WTC11 (cell line): ENCODE measurements at regions not wholly inside any gene's neighbourhood (a gene's known extent, or its start where the extent isn't known, plus 50 kb on each side); places are given as distances from the start of the nearest gene placed in this dataset.

ENCODE experiments used
- ATAC-seq: fragments of 200-7000 bp; cut with Tn5 transposase; 2 replicates; pipeline ENCODE4 v1.10.0; 2021; ENCODE audit warnings: mild to moderate bottlenecking, moderate library complexity
- CTCF ChIA-PET: fragments of 300-600 bp; sonication (Branson Sonifier 250); formaldehyde crosslinking; loops from one replicate; lab custom pipeline; 2021; ENCODE audit warnings: antibody characterized with exemption; lab: Charles Lee
- POLR2A ChIA-PET: fragments of 350-600 bp; sonication (Branson Sonifier 250); formaldehyde crosslinking; loops from one replicate; lab custom pipeline; 2021; ENCODE audit warnings: antibody characterized with exemption; lab: Charles Lee
- DNase-seq: peaks from one replicate; pipeline ENCODE4 v3.0.0; 2021; ENCODE audit warnings: low spot score
- H3K27ac Mint-ChIP-seq: 2 replicates; pipeline ENCODE4 v1.8.0; 2021; ENCODE audit warnings: mixed read lengths
- H3K27me3 Mint-ChIP-seq: 2 replicates; pipeline ENCODE4 v1.8.0; 2021; ENCODE audit warnings: low read depth, mild to moderate bottlenecking, moderate library complexity, mixed read lengths
- H3K36me3 Mint-ChIP-seq: 2 replicates; pipeline ENCODE4 v1.8.0; 2021; ENCODE audit warnings: mixed read lengths
- H3K4me1 Mint-ChIP-seq: 2 replicates; pipeline ENCODE4 v1.8.0; 2022; ENCODE audit warnings: mixed read lengths
- H3K4me3 Mint-ChIP-seq: 2 replicates; pipeline ENCODE4 v1.8.0; 2021; ENCODE audit warnings: mild to moderate bottlenecking, moderate library complexity, mixed read lengths
- H3K9me3 Mint-ChIP-seq: 2 replicates; pipeline ENCODE4 v1.8.0; 2021; ENCODE audit warnings: mixed read lengths
- ATF1 ChIP-seq: sonication (generic); formaldehyde crosslinking; IDR thresholded peaks from 2 replicates; pipeline ENCODE4 v1.8.1; 2023; ENCODE audit warnings: mild to moderate bottlenecking, moderate library complexity, missing genetic modification reagents
- CREM ChIP-seq: sonication (generic); formaldehyde crosslinking; IDR thresholded peaks from 2 replicates; pipeline ENCODE4 v1.8.1; 2022; ENCODE audit warnings: mild to moderate bottlenecking, missing genetic modification reagents, moderate library complexity
- CTCF ChIP-seq: fragments of 200-600 bp; IDR thresholded peaks from 2 replicates; pipeline ENCODE4 v1.8.0; 2022; ENCODE audit warnings: antibody characterized with exemption
- ETV6 ChIP-seq: sonication (generic); formaldehyde crosslinking; IDR thresholded peaks from 2 replicates; pipeline ENCODE4 v1.8.1; 2022; ENCODE audit warnings: mild to moderate bottlenecking, missing genetic modification reagents
- FOXJ3 ChIP-seq: sonication (generic); formaldehyde crosslinking; IDR thresholded peaks from 2 replicates; pipeline ENCODE4 v1.9.0; 2021; ENCODE audit warnings: missing genetic modification reagents, mild to moderate bottlenecking, borderline replicate concordance
- GTF2I ChIP-seq: fragments of 250-450 bp; sonication (Bioruptor Pico); conservative IDR thresholded peaks from 2 replicates; pipeline ENCODE4 v1.4.0; 2021; ENCODE audit warnings: mild to moderate bottlenecking
- IRF1 ChIP-seq: sonication (generic); formaldehyde crosslinking; IDR thresholded peaks from 2 replicates; pipeline ENCODE4 v1.8.0; 2023; ENCODE audit warnings: missing genetic modification reagents
- JAZF1 ChIP-seq: fragments of 250-450 bp; sonication (Bioruptor Pico); IDR thresholded peaks from 2 replicates; pipeline ENCODE4 v1.9.0; 2021; ENCODE audit warnings: moderate library complexity, mild to moderate bottlenecking, inconsistent platforms
- KAT7 ChIP-seq: sonication (generic); formaldehyde crosslinking; IDR thresholded peaks from 2 replicates; pipeline ENCODE4 v1.8.1; 2023; ENCODE audit warnings: missing genetic modification reagents, mild to moderate bottlenecking, borderline replicate concordance
- MYBL2 ChIP-seq: sonication (generic); formaldehyde crosslinking; IDR thresholded peaks from 2 replicates; pipeline ENCODE4 v1.8.1; 2023; ENCODE audit warnings: mild to moderate bottlenecking, moderate library complexity, missing genetic modification reagents
- NFATC4 ChIP-seq: fragments of 250-450 bp; sonication (Bioruptor Pico); IDR thresholded peaks from 2 replicates; pipeline ENCODE4 v1.9.0; 2021; ENCODE audit warnings: mild to moderate bottlenecking
- NR3C1 ChIP-seq: sonication (generic); formaldehyde crosslinking; conservative IDR thresholded peaks from 2 replicates; pipeline ENCODE4 v1.8.1; 2023; ENCODE audit warnings: low read depth, mild to moderate bottlenecking, missing genetic modification reagents
- PREB ChIP-seq: sonication (generic); formaldehyde crosslinking; IDR thresholded peaks from 2 replicates; pipeline ENCODE4 v1.8.1; 2022; ENCODE audit warnings: mild to moderate bottlenecking, missing genetic modification reagents, moderate library complexity, borderline replicate concordance
- PRRX2 ChIP-seq: fragments of 250-450 bp; sonication (Bioruptor Pico); IDR thresholded peaks from 2 replicates; pipeline ENCODE4 v1.8.0; 2021; ENCODE audit warnings: mild to moderate bottlenecking
- RELA ChIP-seq: sonication (generic); formaldehyde crosslinking; IDR thresholded peaks from 2 replicates; pipeline ENCODE4 v1.8.1; 2022; ENCODE audit warnings: missing genetic modification reagents, mild to moderate bottlenecking, borderline replicate concordance
- ZMAT4 ChIP-seq: fragments of 250-450 bp; sonication (Bioruptor Pico); IDR thresholded peaks from 2 replicates; pipeline ENCODE4 v1.9.0; 2021; ENCODE audit warnings: mild to moderate bottlenecking
- ZNF138 ChIP-seq: sonication (generic); formaldehyde crosslinking; conservative IDR thresholded peaks from 2 replicates; pipeline ENCODE4 v1.8.1; 2022; ENCODE audit warnings: mild to moderate bottlenecking, moderate library complexity, missing genetic modification reagents
- ZNF317 ChIP-seq: sonication (generic); formaldehyde crosslinking; IDR thresholded peaks from 2 replicates; pipeline ENCODE4 v1.8.1; 2023; ENCODE audit warnings: low read depth, mild to moderate bottlenecking, moderate library complexity, missing genetic modification reagents, borderline replicate concordance
- TF ChIP-seq, protein P1 (sequence below): sonication (generic); formaldehyde crosslinking; IDR thresholded peaks from 2 replicates; pipeline ENCODE4 v1.8.1; 2022; ENCODE audit warnings: low read depth, mild to moderate bottlenecking, moderate library complexity, missing genetic modification reagents, borderline replicate concordance
- TF ChIP-seq, protein P2 (sequence below): sonication (generic); formaldehyde crosslinking; IDR thresholded peaks from 2 replicates; pipeline ENCODE4 v1.8.1; 2023; ENCODE audit warnings: mild to moderate bottlenecking, moderate library complexity, missing genetic modification reagents
- TF ChIP-seq, protein P3 (sequence below): sonication (generic); formaldehyde crosslinking; IDR thresholded peaks from 2 replicates; pipeline ENCODE4 v1.8.0; 2023; ENCODE audit warnings: missing genetic modification reagents, mild to moderate bottlenecking, borderline replicate concordance
- TF ChIP-seq, protein P4 (sequence below): sonication (generic); formaldehyde crosslinking; IDR thresholded peaks from 2 replicates; pipeline ENCODE4 v1.8.0; 2022; ENCODE audit warnings: mild to moderate bottlenecking, missing genetic modification reagents

DNA sequence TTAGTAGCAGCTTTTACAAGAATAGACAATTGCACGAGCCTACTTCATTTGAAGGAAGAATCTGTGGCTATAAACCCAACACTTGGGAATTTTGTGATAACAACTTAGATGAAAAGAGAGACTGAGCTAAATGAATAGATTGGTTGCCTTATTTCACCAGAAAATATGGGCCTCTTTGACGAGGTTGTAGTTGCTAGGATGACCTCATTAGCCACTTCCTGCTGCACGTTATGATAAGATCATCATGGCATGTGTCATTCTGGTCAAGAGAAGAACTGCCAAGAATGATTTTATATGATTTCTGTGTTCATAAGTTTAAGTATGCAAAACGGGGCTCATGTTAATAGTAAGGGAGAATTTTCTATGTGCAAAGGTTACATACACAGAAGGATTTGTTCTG lies 321.9 kb upstream of the GIMD1 start:
- no peak overlapping the region for H3K27ac Mint-ChIP-seq
- TF ChIP-seq, protein P1, sequence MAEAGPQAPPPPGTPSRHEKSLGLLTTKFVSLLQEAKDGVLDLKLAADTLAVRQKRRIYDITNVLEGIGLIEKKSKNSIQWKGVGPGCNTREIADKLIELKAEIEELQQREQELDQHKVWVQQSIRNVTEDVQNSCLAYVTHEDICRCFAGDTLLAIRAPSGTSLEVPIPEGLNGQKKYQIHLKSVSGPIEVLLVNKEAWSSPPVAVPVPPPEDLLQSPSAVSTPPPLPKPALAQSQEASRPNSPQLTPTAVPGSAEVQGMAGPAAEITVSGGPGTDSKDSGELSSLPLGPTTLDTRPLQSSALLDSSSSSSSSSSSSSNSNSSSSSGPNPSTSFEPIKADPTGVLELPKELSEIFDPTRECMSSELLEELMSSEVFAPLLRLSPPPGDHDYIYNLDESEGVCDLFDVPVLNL (CRISPR knock-in tag), result no peak
- TF ChIP-seq, protein P2, sequence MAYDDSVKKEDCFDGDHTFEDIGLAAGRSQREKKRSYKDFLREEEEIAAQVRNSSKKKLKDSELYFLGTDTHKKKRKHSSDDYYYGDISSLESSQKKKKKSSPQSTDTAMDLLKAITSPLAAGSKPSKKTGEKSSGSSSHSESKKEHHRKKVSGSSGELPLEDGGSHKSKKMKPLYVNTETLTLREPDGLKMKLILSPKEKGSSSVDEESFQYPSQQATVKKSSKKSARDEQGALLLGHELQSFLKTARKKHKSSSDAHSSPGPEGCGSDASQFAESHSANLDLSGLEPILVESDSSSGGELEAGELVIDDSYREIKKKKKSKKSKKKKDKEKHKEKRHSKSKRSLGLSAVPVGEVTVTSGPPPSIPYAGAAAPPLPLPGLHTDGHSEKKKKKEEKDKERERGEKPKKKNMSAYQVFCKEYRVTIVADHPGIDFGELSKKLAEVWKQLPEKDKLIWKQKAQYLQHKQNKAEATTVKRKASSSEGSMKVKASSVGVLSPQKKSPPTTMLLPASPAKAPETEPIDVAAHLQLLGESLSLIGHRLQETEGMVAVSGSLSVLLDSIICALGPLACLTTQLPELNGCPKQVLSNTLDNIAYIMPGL (CRISPR knock-in tag), result no peak
- TF ChIP-seq NR3C1 (CRISPR knock-in tag) (no peak), JAZF1 (CRISPR knock-in tag) (no peak), ETV6 (no peak), ATF1 (CRISPR knock-in tag) (no peak), NFATC4 (CRISPR knock-in tag) (no peak), GTF2I (CRISPR knock-in tag) (no peak), PRRX2 (no peak), FOXJ3 (CRISPR knock-in tag) (no peak), CTCF (no peak), ZNF317 (CRISPR knock-in tag) (no peak)
- TF ChIP-seq, all 79 proteins: peak for 0
- ChIA-PET POLR2A (no interaction called here), CTCF (interaction anchor here (1.0 kb wide), 1 partner anchor 321 kb away, joined by 3 read pairs; no protein-coding TSS in a partner anchor)
- no peak for ATAC-seq
- no peak for DNase-seq
- Mint-ChIP-seq H3K36me3 (no peaks in the 10 kb centered on the region), H3K9me3 (peaks cover 10% of the 10 kb centered on the region), H3K4me3 (no peak overlapping the region), H3K27me3 (no peaks in the 10 kb centered on the region), H3K4me1 (peaks cover 5% of the 10 kb centered on the region)

DNA sequence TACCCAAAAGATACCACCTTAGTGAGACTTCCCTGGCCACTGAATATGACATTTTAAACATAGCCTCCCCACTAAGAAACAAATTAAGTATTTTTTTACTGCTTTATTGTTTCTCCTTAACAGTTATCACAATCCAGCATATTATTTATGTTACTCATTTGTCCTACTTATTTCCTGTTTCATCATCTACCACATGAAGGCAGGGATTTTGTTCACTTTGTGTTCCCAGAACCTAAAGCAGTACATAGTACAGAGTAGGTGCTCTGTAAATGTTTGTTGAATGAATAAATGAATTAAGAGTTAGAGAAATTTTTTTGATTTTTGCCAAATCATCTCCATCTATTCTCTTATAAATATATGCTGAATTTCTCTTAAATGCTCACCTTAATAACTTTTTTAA lies 318.4 kb upstream of the GIMD1 start:
- Mint-ChIP-seq H3K27me3 (no peaks in the 10 kb centered on the region), H3K4me1 (peaks cover 5% of the 10 kb centered on the region), H3K4me3 (no peak overlapping the region), H3K9me3 (peaks cover 17% of the 10 kb centered on the region), H3K27ac (no peak overlapping the region), H3K36me3 (no peaks in the 10 kb centered on the region)
- ChIA-PET CTCF (no interaction called here), POLR2A (no interaction called here)
- DNase-seq (no peak), ATAC-seq (no peak)
- TF ChIP-seq, protein P3, sequence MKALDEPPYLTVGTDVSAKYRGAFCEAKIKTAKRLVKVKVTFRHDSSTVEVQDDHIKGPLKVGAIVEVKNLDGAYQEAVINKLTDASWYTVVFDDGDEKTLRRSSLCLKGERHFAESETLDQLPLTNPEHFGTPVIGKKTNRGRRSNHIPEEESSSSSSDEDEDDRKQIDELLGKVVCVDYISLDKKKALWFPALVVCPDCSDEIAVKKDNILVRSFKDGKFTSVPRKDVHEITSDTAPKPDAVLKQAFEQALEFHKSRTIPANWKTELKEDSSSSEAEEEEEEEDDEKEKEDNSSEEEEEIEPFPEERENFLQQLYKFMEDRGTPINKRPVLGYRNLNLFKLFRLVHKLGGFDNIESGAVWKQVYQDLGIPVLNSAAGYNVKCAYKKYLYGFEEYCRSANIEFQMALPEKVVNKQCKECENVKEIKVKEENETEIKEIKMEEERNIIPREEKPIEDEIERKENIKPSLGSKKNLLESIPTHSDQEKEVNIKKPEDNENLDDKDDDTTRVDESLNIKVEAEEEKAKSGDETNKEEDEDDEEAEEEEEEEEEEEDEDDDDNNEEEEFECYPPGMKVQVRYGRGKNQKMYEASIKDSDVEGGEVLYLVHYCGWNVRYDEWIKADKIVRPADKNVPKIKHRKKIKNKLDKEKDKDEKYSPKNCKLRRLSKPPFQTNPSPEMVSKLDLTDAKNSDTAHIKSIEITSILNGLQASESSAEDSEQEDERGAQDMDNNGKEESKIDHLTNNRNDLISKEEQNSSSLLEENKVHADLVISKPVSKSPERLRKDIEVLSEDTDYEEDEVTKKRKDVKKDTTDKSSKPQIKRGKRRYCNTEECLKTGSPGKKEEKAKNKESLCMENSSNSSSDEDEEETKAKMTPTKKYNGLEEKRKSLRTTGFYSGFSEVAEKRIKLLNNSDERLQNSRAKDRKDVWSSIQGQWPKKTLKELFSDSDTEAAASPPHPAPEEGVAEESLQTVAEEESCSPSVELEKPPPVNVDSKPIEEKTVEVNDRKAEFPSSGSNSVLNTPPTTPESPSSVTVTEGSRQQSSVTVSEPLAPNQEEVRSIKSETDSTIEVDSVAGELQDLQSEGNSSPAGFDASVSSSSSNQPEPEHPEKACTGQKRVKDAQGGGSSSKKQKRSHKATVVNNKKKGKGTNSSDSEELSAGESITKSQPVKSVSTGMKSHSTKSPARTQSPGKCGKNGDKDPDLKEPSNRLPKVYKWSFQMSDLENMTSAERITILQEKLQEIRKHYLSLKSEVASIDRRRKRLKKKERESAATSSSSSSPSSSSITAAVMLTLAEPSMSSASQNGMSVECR (CRISPR knock-in tag), result no peak
- no peak for TF ChIP-seq CREM (CRISPR knock-in tag)
- no peak for TF ChIP-seq IRF1 (CRISPR knock-in tag)
- TF ChIP-seq PREB (CRISPR knock-in tag), result no peak
- TF ChIP-seq NR3C1 (CRISPR knock-in tag), result no peak
- TF ChIP-seq RELA (CRISPR knock-in tag), result no peak
- no peak for TF ChIP-seq MYBL2 (CRISPR knock-in tag)
- TF ChIP-seq KAT7 (CRISPR knock-in tag), result no peak
- no peak for TF ChIP-seq ZNF138 (CRISPR knock-in tag)
- no peak for TF ChIP-seq ZMAT4 (CRISPR knock-in tag)
- TF ChIP-seq, protein P4, sequence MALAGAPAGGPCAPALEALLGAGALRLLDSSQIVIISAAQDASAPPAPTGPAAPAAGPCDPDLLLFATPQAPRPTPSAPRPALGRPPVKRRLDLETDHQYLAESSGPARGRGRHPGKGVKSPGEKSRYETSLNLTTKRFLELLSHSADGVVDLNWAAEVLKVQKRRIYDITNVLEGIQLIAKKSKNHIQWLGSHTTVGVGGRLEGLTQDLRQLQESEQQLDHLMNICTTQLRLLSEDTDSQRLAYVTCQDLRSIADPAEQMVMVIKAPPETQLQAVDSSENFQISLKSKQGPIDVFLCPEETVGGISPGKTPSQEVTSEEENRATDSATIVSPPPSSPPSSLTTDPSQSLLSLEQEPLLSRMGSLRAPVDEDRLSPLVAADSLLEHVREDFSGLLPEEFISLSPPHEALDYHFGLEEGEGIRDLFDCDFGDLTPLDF, result no peak
